BJ (cell line): ENCODE measurements at regions not wholly inside any gene's neighbourhood (a gene's known extent, or its start where the extent isn't known, plus 50 kb on each side); places are given as distances from the start of the nearest gene placed in this dataset.

Experiments
- CTCF ChIA-PET: fragments of 350-600 bp; formaldehyde crosslinking; extraction: SDS; loops from one replicate; lab custom pipeline; 2021; ENCODE audit warnings: antibody characterized with exemption, inconsistent platforms; lab: Yijun Ruan, JAX
- POLR2A ChIA-PET: fragments of 300-600 bp; sonication (Branson Sonifier 250); formaldehyde crosslinking; extraction: SDS; loops from one replicate; lab custom pipeline; 2021; ENCODE audit warnings: antibody characterized with exemption; lab: Charles Lee
- DNase-seq: peaks from one replicate; pipeline ENCODE4 v3.0.0-alpha.2; 2011; ENCODE audit warnings: low read depth
- H3K27me3 ChIP-seq: 2 replicates; pipeline ENCODE4 v1.6.0; 2011; ENCODE audit warnings: low read length; ENCODE audit not compliant: control insufficient read depth, insufficient read depth
- H3K36me3 ChIP-seq: 2 replicates; pipeline ENCODE4 v1.5.1; 2011; ENCODE audit warnings: low read length; ENCODE audit not compliant: control insufficient read depth, insufficient read depth
- H3K4me3 ChIP-seq: 2 replicates; pipeline ENCODE4 v1.5.1; 2011; ENCODE audit warnings: low read depth, mild to moderate bottlenecking, control low read depth, low read length
- TF ChIP-seq, protein P1 (sequence below): IDR thresholded peaks from 2 replicates; pipeline ENCODE4 v1.5.1; 2011; ENCODE audit warnings: low read depth, mild to moderate bottlenecking, control low read depth, inconsistent platforms, low read length, moderate library complexity; ENCODE audit not compliant: insufficient read depth

DNA sequence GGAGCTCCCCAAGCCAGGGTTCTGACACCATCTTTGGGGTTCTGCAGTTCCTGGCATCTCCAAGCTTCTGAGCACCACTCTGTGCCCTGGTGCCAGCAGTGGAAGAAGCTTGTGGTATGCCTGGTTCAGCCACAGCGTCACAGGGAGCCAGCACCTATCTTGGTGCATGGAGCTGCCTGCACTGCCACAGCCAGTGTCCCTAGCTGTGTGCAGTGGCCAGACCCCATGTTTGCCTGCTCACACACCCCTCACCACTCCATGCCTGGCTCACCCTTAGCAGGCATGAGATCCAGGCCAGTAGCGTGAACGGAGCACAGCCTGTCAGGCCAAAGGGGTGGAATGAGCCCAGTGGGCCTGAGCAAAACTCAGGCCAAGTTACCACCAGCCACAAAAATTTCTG is 290.2 kb upstream of the LRATD1 start:
- Histone ChIP-seq H3K36me3 (no peaks in the 10 kb centered on the region), H3K4me3 (no peak overlapping the region), H3K27me3 (no peaks in the 10 kb centered on the region)
- TF ChIP-seq, protein P1, sequence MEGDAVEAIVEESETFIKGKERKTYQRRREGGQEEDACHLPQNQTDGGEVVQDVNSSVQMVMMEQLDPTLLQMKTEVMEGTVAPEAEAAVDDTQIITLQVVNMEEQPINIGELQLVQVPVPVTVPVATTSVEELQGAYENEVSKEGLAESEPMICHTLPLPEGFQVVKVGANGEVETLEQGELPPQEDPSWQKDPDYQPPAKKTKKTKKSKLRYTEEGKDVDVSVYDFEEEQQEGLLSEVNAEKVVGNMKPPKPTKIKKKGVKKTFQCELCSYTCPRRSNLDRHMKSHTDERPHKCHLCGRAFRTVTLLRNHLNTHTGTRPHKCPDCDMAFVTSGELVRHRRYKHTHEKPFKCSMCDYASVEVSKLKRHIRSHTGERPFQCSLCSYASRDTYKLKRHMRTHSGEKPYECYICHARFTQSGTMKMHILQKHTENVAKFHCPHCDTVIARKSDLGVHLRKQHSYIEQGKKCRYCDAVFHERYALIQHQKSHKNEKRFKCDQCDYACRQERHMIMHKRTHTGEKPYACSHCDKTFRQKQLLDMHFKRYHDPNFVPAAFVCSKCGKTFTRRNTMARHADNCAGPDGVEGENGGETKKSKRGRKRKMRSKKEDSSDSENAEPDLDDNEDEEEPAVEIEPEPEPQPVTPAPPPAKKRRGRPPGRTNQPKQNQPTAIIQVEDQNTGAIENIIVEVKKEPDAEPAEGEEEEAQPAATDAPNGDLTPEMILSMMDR, result no peak
- DNase-seq, result no peak
- CTCF ChIA-PET, result no interaction called here
- POLR2A ChIA-PET, result no interaction called here

DNA sequence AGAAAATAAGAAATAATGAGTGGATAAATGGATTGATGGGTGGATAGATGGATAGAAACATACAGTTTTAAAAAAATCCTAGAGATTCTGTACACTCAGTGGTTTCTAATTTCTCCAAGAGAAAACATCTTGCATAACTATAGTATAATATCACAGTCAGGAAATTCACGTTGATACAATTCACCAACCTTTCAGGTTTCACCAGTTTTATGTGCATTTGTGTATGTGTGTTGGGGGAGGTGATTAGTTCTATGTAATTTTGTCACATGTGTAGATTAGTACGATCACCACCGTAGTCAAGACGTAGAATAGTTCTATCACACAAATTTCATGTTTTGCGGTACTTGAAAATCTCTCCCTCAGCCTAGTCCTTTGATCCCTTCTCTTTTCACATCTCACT is 288.2 kb upstream of the LRATD1 start:
- Histone ChIP-seq H3K36me3 (no peaks in the 10 kb centered on the region), H3K4me3 (no peak overlapping the region), H3K27me3 (no peaks in the 10 kb centered on the region)
- DNase-seq, result no peak
- ChIA-PET POLR2A (no interaction called here), CTCF (no interaction called here)
- TF ChIP-seq, protein P1, result no peak

DNA sequence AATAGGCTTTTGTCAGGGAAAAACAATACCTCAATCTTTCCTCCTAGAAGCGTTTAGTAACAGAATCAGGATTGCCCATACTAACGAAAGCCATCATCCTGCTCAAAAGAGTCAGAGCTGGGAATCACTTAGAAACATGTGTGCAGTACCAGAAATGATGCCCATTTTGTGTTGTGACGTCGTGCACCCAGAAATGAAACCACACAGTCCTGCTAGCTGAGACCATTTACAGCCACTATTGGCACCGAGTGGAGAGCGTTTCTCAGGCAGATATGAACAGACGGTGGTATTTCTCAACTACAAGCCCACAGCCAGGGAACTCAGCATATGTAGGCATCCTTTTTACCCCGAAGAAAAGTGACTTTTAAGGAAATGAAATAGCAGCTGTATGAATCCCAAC is 284.3 kb upstream of the LRATD1 start:
- DNase-seq, result no peak
- Histone ChIP-seq H3K27me3 (no peaks in the 10 kb centered on the region), H3K4me3 (no peak overlapping the region), H3K36me3 (no peaks in the 10 kb centered on the region)
- ChIA-PET POLR2A (no interaction called here), CTCF (no interaction called here)
- TF ChIP-seq, protein P1, result no peak

DNA sequence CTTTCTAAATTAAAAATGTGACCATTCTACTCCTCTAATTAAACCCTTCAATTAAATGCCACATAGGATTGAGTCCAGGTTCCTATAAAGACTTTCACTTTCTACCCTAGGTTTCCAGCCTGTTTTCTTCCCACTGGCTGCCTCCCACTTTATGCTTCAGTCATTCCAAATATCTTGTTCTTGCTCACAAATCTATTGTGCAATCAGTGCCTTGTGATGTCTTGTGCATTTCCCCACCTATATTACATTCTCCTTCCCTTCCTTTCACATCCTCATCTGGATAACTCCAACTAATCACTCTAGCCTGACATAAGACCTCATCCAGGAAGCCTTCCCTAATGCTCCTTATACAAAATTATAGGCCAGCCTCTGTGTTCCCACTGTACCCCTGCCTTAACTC is 281.7 kb upstream of the LRATD1 start:
- DNase-seq, result no peak
- no peaks in the 10 kb centered on the region for H3K36me3 ChIP-seq
- POLR2A ChIA-PET, result no interaction called here
- CTCF ChIA-PET, result no interaction called here
- TF ChIP-seq, protein P1, result no peak
- no peak overlapping the region for H3K4me3 ChIP-seq
- no peaks in the 10 kb centered on the region for H3K27me3 ChIP-seq

DNA sequence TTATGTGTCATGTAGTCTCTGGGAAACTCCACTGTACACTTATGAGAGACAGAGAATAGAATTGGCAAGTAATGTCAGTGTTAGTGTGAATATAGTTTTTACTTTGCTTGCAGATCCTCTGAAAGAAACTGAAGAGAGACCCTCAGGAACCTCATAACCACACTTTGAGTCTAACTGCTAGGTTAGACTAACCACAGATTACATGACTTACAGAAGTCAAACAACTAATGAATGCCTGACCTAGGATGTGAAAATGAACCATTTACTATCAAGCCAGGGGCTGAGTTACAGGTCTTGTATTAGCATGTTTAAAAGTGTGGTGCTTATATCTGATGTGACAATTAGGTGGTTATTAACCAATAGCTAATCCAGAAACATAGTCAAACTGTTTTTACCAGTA is 280.4 kb upstream of the LRATD1 start:
- TF ChIP-seq, protein P1, result no peak
- no peak for DNase-seq
- ChIA-PET POLR2A (no interaction called here), CTCF (no interaction called here)
- no peaks in the 10 kb centered on the region for H3K27me3 ChIP-seq
- no peaks in the 10 kb centered on the region for H3K36me3 ChIP-seq
- no peak overlapping the region for H3K4me3 ChIP-seq
